ENCODE measurements at regions not wholly inside any gene's neighbourhood (a gene's known extent, or its start where the extent isn't known, plus 50 kb on each side); places are given as distances from the start of the nearest gene placed in this dataset.

GRCh38 chr1:81157686-81158085, 643.0 kb upstream of the ADGRL2 start:
- Mint-ChIP-seq H3K27ac (no peak overlapping the region), H3K4me3 (no peak overlapping the region), H3K27me3 (no peaks in the 10 kb centered on the region), H3K36me3 (ENCODE audit: low read depth) (no peaks in the 10 kb centered on the region), H3K4me1 (no peaks in the 10 kb centered on the region), H3K9me3 (peaks cover 2% of the 10 kb centered on the region)
- ChIA-PET CTCF (no interaction called here), POLR2A (no interaction called here)
- DNase-seq: no peak

- no peak overlapping the region for H3K4me3 Mint-ChIP-seq
- POLR2A ChIA-PET: no interaction called here
- no peaks in the 10 kb centered on the region for H3K36me3 Mint-ChIP-seq (ENCODE audit: low read depth)
- peaks cover 2% of the 10 kb centered on the region for H3K9me3 Mint-ChIP-seq
- H3K27me3 Mint-ChIP-seq: no peaks in the 10 kb centered on the region
- H3K4me1 Mint-ChIP-seq: no peaks in the 10 kb centered on the region
- no peak for DNase-seq
- CTCF ChIA-PET: no interaction called here
- H3K27ac Mint-ChIP-seq: no peak overlapping the region
Measured at GRCh38 chr1:81156887-81157286, 643.8 kb upstream of the ADGRL2 start.

- no peaks in the 10 kb centered on the region for H3K4me1 Mint-ChIP-seq
- no peak overlapping the region for H3K4me3 Mint-ChIP-seq
- peaks cover 7% of the 10 kb centered on the region for H3K9me3 Mint-ChIP-seq
- H3K36me3 Mint-ChIP-seq (ENCODE audit: low read depth): no peaks in the 10 kb centered on the region
- H3K27me3 Mint-ChIP-seq: no peaks in the 10 kb centered on the region
- no peak overlapping the region for H3K27ac Mint-ChIP-seq
- POLR2A ChIA-PET: no interaction called here
- no peak for DNase-seq
- CTCF ChIA-PET: no interaction called here
Measured at GRCh38 chr1:81155131-81155530, 645.6 kb upstream of the ADGRL2 start.

GRCh38 chr1:81151206-81151605, 649.5 kb upstream of the ADGRL2 start:
- H3K36me3 Mint-ChIP-seq (ENCODE audit: low read depth): no peaks in the 10 kb centered on the region
- CTCF ChIA-PET: no interaction called here

GRCh38 chr1:81149649-81150325, 650.9 kb upstream of the ADGRL2 start:
- ChIA-PET CTCF (no interaction called here), POLR2A (no interaction called here)
- H3K4me1 Mint-ChIP-seq: no peaks in the 10 kb centered on the region
- H3K36me3 Mint-ChIP-seq (ENCODE audit: low read depth): no peaks in the 10 kb centered on the region
- DNase-seq: no peak
- H3K27me3 Mint-ChIP-seq: no peaks in the 10 kb centered on the region
- no peak overlapping the region for H3K27ac Mint-ChIP-seq
- peaks cover 11% of the 10 kb centered on the region for H3K9me3 Mint-ChIP-seq
- no peak overlapping the region for H3K4me3 Mint-ChIP-seq

More at GRCh38 chr1:81151206-81151605, 649.5 kb upstream of the ADGRL2 start:
- DNase-seq: no peak
- Mint-ChIP-seq H3K27me3 (no peaks in the 10 kb centered on the region), H3K4me1 (no peaks in the 10 kb centered on the region), H3K4me3 (no peak overlapping the region), H3K9me3 (peaks cover 10% of the 10 kb centered on the region), H3K27ac (no peak overlapping the region)
- POLR2A ChIA-PET: no interaction called here

- Mint-ChIP-seq H3K27me3 (no peaks in the 10 kb centered on the region), H3K4me1 (no peaks in the 10 kb centered on the region), H3K9me3 (peaks cover 7% of the 10 kb centered on the region), H3K36me3 (ENCODE audit: low read depth) (no peaks in the 10 kb centered on the region), H3K4me3 (no peak overlapping the region), H3K27ac (no peak overlapping the region)
- ChIA-PET POLR2A (no interaction called here), CTCF (no interaction called here)
- no peak for DNase-seq
Measured at GRCh38 chr1:81144240-81144825, 656.4 kb upstream of the ADGRL2 start.

- DNase-seq: no peak
- no peak overlapping the region for H3K4me3 Mint-ChIP-seq
- H3K27ac Mint-ChIP-seq: no peak overlapping the region
- no peaks in the 10 kb centered on the region for H3K27me3 Mint-ChIP-seq
- H3K36me3 Mint-ChIP-seq (ENCODE audit: low read depth): no peaks in the 10 kb centered on the region
- peaks cover 2% of the 10 kb centered on the region for H3K9me3 Mint-ChIP-seq
- ChIA-PET POLR2A (no interaction called here), CTCF (no interaction called here)
- no peaks in the 10 kb centered on the region for H3K4me1 Mint-ChIP-seq
Measured at GRCh38 chr1:81142099-81142826, 658.5 kb upstream of the ADGRL2 start.

- Mint-ChIP-seq H3K36me3 (ENCODE audit: low read depth) (no peaks in the 10 kb centered on the region), H3K27ac (no peak overlapping the region), H3K4me1 (no peaks in the 10 kb centered on the region), H3K27me3 (no peaks in the 10 kb centered on the region), H3K4me3 (no peak overlapping the region), H3K9me3 (no peaks in the 10 kb centered on the region)
- POLR2A ChIA-PET: no interaction called here
- no peak for DNase-seq
- CTCF ChIA-PET: no interaction called here
Measured at GRCh38 chr1:81135524-81135923, 665.2 kb upstream of the ADGRL2 start.

GRCh38 chr1:81129776-81130175, 671.0 kb upstream of the ADGRL2 start:
- H3K27ac Mint-ChIP-seq: no peak overlapping the region
- no peaks in the 10 kb centered on the region for H3K36me3 Mint-ChIP-seq (ENCODE audit: low read depth)
- POLR2A ChIA-PET: no interaction called here
- CTCF ChIA-PET: no interaction called here
- H3K9me3 Mint-ChIP-seq: peaks cover 2% of the 10 kb centered on the region
- H3K4me3 Mint-ChIP-seq: no peak overlapping the region
- no peaks in the 10 kb centered on the region for H3K4me1 Mint-ChIP-seq
- no peak for DNase-seq
- no peaks in the 10 kb centered on the region for H3K27me3 Mint-ChIP-seq

GRCh38 chr1:81129366-81129765, 671.4 kb upstream of the ADGRL2 start:
- ChIA-PET CTCF (no interaction called here), POLR2A (no interaction called here)
- H3K4me1 Mint-ChIP-seq: no peaks in the 10 kb centered on the region
- H3K36me3 Mint-ChIP-seq (ENCODE audit: low read depth): no peaks in the 10 kb centered on the region
- no peak overlapping the region for H3K27ac Mint-ChIP-seq
- H3K27me3 Mint-ChIP-seq: no peaks in the 10 kb centered on the region
- no peak for DNase-seq
- peaks cover 2% of the 10 kb centered on the region for H3K9me3 Mint-ChIP-seq
- H3K4me3 Mint-ChIP-seq: no peak overlapping the region

GRCh38 chr1:81128079-81128478, 672.7 kb upstream of the ADGRL2 start:
- Mint-ChIP-seq H3K4me3 (no peak overlapping the region), H3K36me3 (ENCODE audit: low read depth) (no peaks in the 10 kb centered on the region), H3K9me3 (peaks cover 2% of the 10 kb centered on the region), H3K27me3 (no peaks in the 10 kb centered on the region), H3K4me1 (no peaks in the 10 kb centered on the region), H3K27ac (no peak overlapping the region)
- POLR2A ChIA-PET: no interaction called here
- DNase-seq: no peak
- CTCF ChIA-PET: no interaction called here

- Mint-ChIP-seq H3K27me3 (no peaks in the 10 kb centered on the region), H3K9me3 (peaks cover 2% of the 10 kb centered on the region), H3K36me3 (ENCODE audit: low read depth) (no peaks in the 10 kb centered on the region), H3K4me3 (no peak overlapping the region), H3K4me1 (no peaks in the 10 kb centered on the region), H3K27ac (no peak overlapping the region)
- no peak for DNase-seq
- CTCF ChIA-PET: interaction anchor here (0.5 kb wide), 1 partner anchor 1708 kb away, joined by 3 read pairs; no protein-coding TSS in a partner anchor
- POLR2A ChIA-PET: no interaction called here
Measured at GRCh38 chr1:81126989-81127581, 673.6 kb upstream of the ADGRL2 start.

GRCh38 chr1:81125672-81126071, 675.1 kb upstream of the ADGRL2 start:
- DNase-seq: no peak
- ChIA-PET CTCF (no interaction called here), POLR2A (no interaction called here)
- H3K27ac Mint-ChIP-seq: no peak overlapping the region
- no peak overlapping the region for H3K4me3 Mint-ChIP-seq
- no peaks in the 10 kb centered on the region for H3K27me3 Mint-ChIP-seq
- H3K4me1 Mint-ChIP-seq: no peaks in the 10 kb centered on the region
- H3K9me3 Mint-ChIP-seq: peaks cover 2% of the 10 kb centered on the region
- H3K36me3 Mint-ChIP-seq (ENCODE audit: low read depth): no peaks in the 10 kb centered on the region
